Naive thymus-derived CD4-positive, alpha-beta T cell (primary cell): ENCODE measurements at regions not wholly inside any gene's neighbourhood (a gene's known extent, or its start where the extent isn't known, plus 50 kb on each side); places are given as distances from the start of the nearest gene placed in this dataset.
"Not testable (repeated sequence)": the region's sequence is repeated elsewhere in the genome, so short reads cannot be mapped to it uniquely, and the experiment has no call there.

Source experiments
- ATAC-seq: fragments of 150-1000 bp; cut with Tn5 transposase; 2 replicates; pipeline ENCODE4 v1.10.0; 2021; ENCODE audit warnings: mild to moderate bottlenecking, moderate library complexity
- CTCF ChIA-PET: fragments of 350-600 bp; sonication (Branson Sonifier 250); formaldehyde crosslinking; loops from one replicate; lab custom pipeline; 2021; ENCODE audit warnings: antibody characterized with exemption; lab: Charles Lee
- POLR2A ChIA-PET: fragments of 350-600 bp; sonication (Branson Sonifier 250); formaldehyde crosslinking; loops from one replicate; lab custom pipeline; 2021; ENCODE audit warnings: antibody characterized with exemption, inconsistent platforms; lab: Charles Lee
- DNase-seq, 9 donors: peaks; one replicate each; pipeline versions ENCODE4 v3.0.0 to v3.0.0-alpha.2; 2020 to 2022; ENCODE audit warnings: mixed read lengths in 1 of 9
- H3K27ac ChIP-seq: one replicate; pipeline ENCODE4 v1.7.0; 2013; ENCODE audit warnings: mild to moderate bottlenecking, low read depth, low read length, moderate library complexity
- H3K27me3 ChIP-seq, 2 donors: one replicate each; pipeline ENCODE4 v1.7.0; 2013; ENCODE audit warnings: low read length in 2 of 2, mild to moderate bottlenecking in 2 of 2, moderate library complexity in 2 of 2; ENCODE audit not compliant: control insufficient read depth in 2 of 2, insufficient read depth in 2 of 2
- H3K36me3 ChIP-seq, 3 experiments: 1 replicate in 2 of 3; 2 replicates in 1 of 3; pipeline ENCODE4 v1.7.0; 2013; ENCODE audit warnings: low read length in 3 of 3, mild to moderate bottlenecking in 3 of 3, moderate library complexity in 1 of 3; ENCODE audit not compliant: insufficient read depth in 3 of 3, control insufficient read depth in 2 of 3
- H3K4me1 ChIP-seq, 2 donors: one replicate each; pipeline ENCODE4 v1.7.0; 2013; ENCODE audit warnings: low read length in 2 of 2, mild to moderate bottlenecking in 2 of 2, moderate library complexity in 1 of 2; ENCODE audit not compliant: control insufficient read depth in 2 of 2, insufficient read depth in 2 of 2
- H3K4me3 ChIP-seq: 2 replicates; pipeline ENCODE4 v1.7.0; 2013; ENCODE audit warnings: mild to moderate bottlenecking, low read length
- H3K9me3 ChIP-seq, 3 experiments: 1 replicate in 2 of 3; 2 replicates in 1 of 3; pipeline ENCODE4 v1.7.0; 2013; ENCODE audit warnings: low read length in 3 of 3; ENCODE audit not compliant: control insufficient read depth in 2 of 3
- H3K27ac Mint-ChIP-seq, 9 donors: one replicate each; pipeline ENCODE4 v1.8.0; 2020 to 2022; ENCODE audit warnings: mixed read lengths in 9 of 9, mild to moderate bottlenecking in 8 of 9, moderate library complexity in 5 of 9, inconsistent platforms in 2 of 9
- H3K27me3 Mint-ChIP-seq, 5 donors: one replicate each; pipeline ENCODE4 v1.8.0; 2021 to 2022; ENCODE audit warnings: mixed read lengths in 5 of 5, mild to moderate bottlenecking in 1 of 5
- H3K36me3 Mint-ChIP-seq, 5 donors: one replicate each; pipeline ENCODE4 v1.8.0; 2020 to 2022; ENCODE audit warnings: mixed read lengths in 5 of 5, mild to moderate bottlenecking in 3 of 5, inconsistent platforms in 1 of 5
- H3K4me1 Mint-ChIP-seq, 7 donors: one replicate each; pipeline ENCODE4 v1.8.0; 2020 to 2022; ENCODE audit warnings: mixed read lengths in 7 of 7, mild to moderate bottlenecking in 3 of 7, inconsistent platforms in 1 of 7
- H3K4me3 Mint-ChIP-seq, 10 donors: one replicate each; pipeline ENCODE4 v1.8.0; 2020 to 2022; ENCODE audit warnings: mild to moderate bottlenecking in 10 of 10, mixed read lengths in 10 of 10, moderate library complexity in 6 of 10, inconsistent platforms in 2 of 10
- H3K9me3 Mint-ChIP-seq, 11 donors: one replicate each; pipeline ENCODE4 v1.8.0; 2020 to 2022; ENCODE audit warnings: mixed read lengths in 11 of 11, mild to moderate bottlenecking in 4 of 11, inconsistent platforms in 1 of 11, moderate library complexity in 1 of 11
- intact Hi-C, 2 donors: fragments of 100-400 bp; cut with micrococcal nuclease; formaldehyde crosslinking; loops; one replicate each; pipeline ENCODE4 v1.15.1; 2023

- Histone ChIP-seq H3K27ac (no peak overlapping the region), H3K9me3 (no peaks in the 10 kb centered on the region), H3K4me3 (no peak overlapping the region), H3K27me3 (no peaks in the 10 kb centered on the region), H3K36me3 (no peaks in the 10 kb centered on the region), H3K4me1 (no peaks in the 10 kb centered on the region)
- POLR2A ChIA-PET: no interaction called here
- H3K27ac Mint-ChIP-seq: no peak overlapping the region
- CTCF ChIA-PET: no interaction called here
- H3K36me3 Mint-ChIP-seq: no peaks in the 10 kb centered on the region
- no peak overlapping the region for H3K4me3 Mint-ChIP-seq
- H3K4me1 Mint-ChIP-seq: no peaks in the 10 kb centered on the region
- DNase-seq (no peak), ATAC-seq (no peak)
- peaks cover 0 to 24% (median 0%) of the 10 kb centered on the region in 11 donors for H3K9me3 Mint-ChIP-seq
- peaks cover 0 to 2% (median 0%) of the 10 kb centered on the region in 5 donors for H3K27me3 Mint-ChIP-seq
- intact Hi-C loops: no loop called here
Measured at GRCh38 chr4:104022831-104023230, 303.0 kb upstream of the TACR3 start.

- ATAC-seq: no peak
- Histone ChIP-seq H3K36me3 (no peaks in the 10 kb centered on the region), H3K27ac (no peak overlapping the region), H3K27me3 (no peaks in the 10 kb centered on the region), H3K9me3 (no peaks in the 10 kb centered on the region), H3K4me1 (no peaks in the 10 kb centered on the region), H3K4me3 (no peak overlapping the region)
- Mint-ChIP-seq H3K27ac (no peak overlapping the region), H3K27me3 (peaks cover 0 to 4% (median 0%) of the 10 kb centered on the region in 5 donors), H3K36me3 (no peaks in the 10 kb centered on the region), H3K9me3 (peaks cover 0 to 24% (median 0%) of the 10 kb centered on the region in 11 donors), H3K4me3 (no peak overlapping the region), H3K4me1 (no peaks in the 10 kb centered on the region)
- ChIA-PET POLR2A (no interaction called here), CTCF (no interaction called here)
- DNase-seq: no peak
- intact Hi-C loops: no loop called here
Measured at GRCh38 chr4:104022226-104022625, 302.4 kb upstream of the TACR3 start.

- intact Hi-C loops: no loop called here
- ChIA-PET CTCF (no interaction called here), POLR2A (no interaction called here)
- no peaks in the 10 kb centered on the region for H3K4me1 Mint-ChIP-seq
- H3K4me3 ChIP-seq: no peak overlapping the region
- H3K36me3 ChIP-seq: no peaks in the 10 kb centered on the region
- no peaks in the 10 kb centered on the region for H3K27me3 ChIP-seq
- no peaks in the 10 kb centered on the region for H3K4me1 ChIP-seq
- peaks cover 0 to 17% (median 0%) of the 10 kb centered on the region in 11 donors for H3K9me3 Mint-ChIP-seq
- H3K9me3 ChIP-seq: no peaks in the 10 kb centered on the region
- no peak overlapping the region for H3K27ac ChIP-seq
- DNase-seq (no peak), ATAC-seq (no peak)
- H3K27ac Mint-ChIP-seq: no peak overlapping the region
- H3K36me3 Mint-ChIP-seq: no peaks in the 10 kb centered on the region
- no peak overlapping the region for H3K4me3 Mint-ChIP-seq
- H3K27me3 Mint-ChIP-seq: peaks cover 0 to 4% (median 0%) of the 10 kb centered on the region in 5 donors
Measured at GRCh38 chr4:104020641-104021040, 300.9 kb upstream of the TACR3 start.

GRCh38 chr4:104017213-104017612 is 297.4 kb upstream of the TACR3 start:
- Mint-ChIP-seq H3K27me3 (peaks cover 0 to 4% (median 0%) of the 10 kb centered on the region in 5 donors), H3K36me3 (no peaks in the 10 kb centered on the region), H3K9me3 (peaks cover 0 to 10% (median 1%) of the 10 kb centered on the region in 11 donors), H3K4me3 (no peak overlapping the region), H3K4me1 (no peaks in the 10 kb centered on the region), H3K27ac (no peak overlapping the region)
- Histone ChIP-seq H3K4me1 (no peaks in the 10 kb centered on the region), H3K9me3 (no peaks in the 10 kb centered on the region), H3K27me3 (no peaks in the 10 kb centered on the region), H3K27ac (no peak overlapping the region), H3K4me3 (no peak overlapping the region), H3K36me3 (no peaks in the 10 kb centered on the region)
- no peak for DNase-seq
- POLR2A ChIA-PET: no interaction called here
- intact Hi-C loops: no loop called here
- no peak for ATAC-seq
- CTCF ChIA-PET: no interaction called here

GRCh38 chr4:104015680-104016079 is 295.9 kb upstream of the TACR3 start:
- ChIA-PET CTCF (no interaction called here), POLR2A (no interaction called here)
- no peak overlapping the region for H3K4me3 ChIP-seq
- no peak for DNase-seq
- Mint-ChIP-seq H3K4me1 (no peaks in the 10 kb centered on the region), H3K9me3 (peaks cover 0 to 10% (median 1%) of the 10 kb centered on the region in 11 donors), H3K27me3 (peaks cover 0 to 4% (median 0%) of the 10 kb centered on the region in 5 donors), H3K4me3 (no peak overlapping the region), H3K36me3 (no peaks in the 10 kb centered on the region), H3K27ac (no peak overlapping the region)
- H3K27me3 ChIP-seq: no peaks in the 10 kb centered on the region
- no peaks in the 10 kb centered on the region for H3K36me3 ChIP-seq
- H3K4me1 ChIP-seq: no peaks in the 10 kb centered on the region
- intact Hi-C loops: no loop called here
- no peak overlapping the region for H3K27ac ChIP-seq
- no peaks in the 10 kb centered on the region for H3K9me3 ChIP-seq
- ATAC-seq: no peak

- no peaks in the 10 kb centered on the region for H3K36me3 ChIP-seq
- Mint-ChIP-seq H3K36me3 (no peaks in the 10 kb centered on the region), H3K27ac (no peak overlapping the region), H3K9me3 (peaks cover 0 to 15% (median 5%) of the 10 kb centered on the region in 11 donors), H3K4me3 (no peak overlapping the region), H3K4me1 (no peaks in the 10 kb centered on the region), H3K27me3 (no peaks in the 10 kb centered on the region)
- intact Hi-C loops: no loop called here
- H3K4me1 ChIP-seq: no peaks in the 10 kb centered on the region
- H3K27me3 ChIP-seq: no peaks in the 10 kb centered on the region
- DNase-seq (no peak), ATAC-seq (no peak)
- CTCF ChIA-PET: no interaction called here
- no peaks in the 10 kb centered on the region for H3K9me3 ChIP-seq
- no peak overlapping the region for H3K4me3 ChIP-seq
- POLR2A ChIA-PET: no interaction called here
- no peak overlapping the region for H3K27ac ChIP-seq
Measured at GRCh38 chr4:104010722-104011121, 290.9 kb upstream of the TACR3 start.

- H3K27ac ChIP-seq: not testable (repeated sequence)
Measured at GRCh38 chr4:104002318-104002717, 282.5 kb upstream of the TACR3 start.

More at GRCh38 chr4:104002318-104002717, 282.5 kb upstream of the TACR3 start:
- H3K36me3 ChIP-seq, H3K27me3 ChIP-seq, H3K4me3 ChIP-seq, ATAC-seq, CTCF ChIA-PET, H3K27me3 Mint-ChIP-seq, H3K4me1 ChIP-seq, H3K4me3 Mint-ChIP-seq, DNase-seq, POLR2A ChIA-PET, intact Hi-C loops, H3K4me1 Mint-ChIP-seq, H3K9me3 ChIP-seq, H3K36me3 Mint-ChIP-seq: not testable (repeated sequence)
- peaks cover 10 to 41% (median 17%) of the 10 kb centered on the region in 11 donors for H3K9me3 Mint-ChIP-seq
- peak overlapping the region in 1 of 9 donors; percentile 4 for H3K27ac Mint-ChIP-seq
